Breast epithelium (tissue), 4 donors: ENCODE measurements at regions not wholly inside any gene's neighbourhood (a gene's known extent, or its start where the extent isn't known, plus 50 kb on each side); places are given as distances from the start of the nearest gene placed in this dataset.

ENCODE experiments used
- DNase-seq, 2 donors: peaks; one replicate each; pipeline ENCODE4 v3.0.0-alpha.2; 2019; ENCODE audit warnings: low spot score in 2 of 2
- H3K27ac ChIP-seq, 2 donors: fragments of 200-600 bp; sonication (generic) in 1 of 2; one replicate each; pipeline ENCODE4 v1.5.1; 2016 to 2019; ENCODE audit warnings: mild to moderate bottlenecking in 1 of 2
- H3K27me3 ChIP-seq, 2 donors: fragments of 200-600 bp; sonication (generic) in 1 of 2; one replicate each; pipeline versions ENCODE4 v1.5.1 to v1.6.0; 2017 to 2019; ENCODE audit warnings: control low read depth in 1 of 2, mild to moderate bottlenecking in 1 of 2
- H3K36me3 ChIP-seq: fragments of 200-600 bp; one replicate; pipeline ENCODE4 v1.5.1; 2019
- H3K4me1 ChIP-seq, 2 donors: fragments of 200-600 bp; sonication (generic); one replicate each; pipeline ENCODE4 v1.5.1; 2016 to 2019; ENCODE audit warnings: control low read depth in 1 of 2
- H3K4me3 ChIP-seq, 3 donors: fragments of 200-600 bp; sonication (generic); 1 replicate in 2 of 3; 2 replicates in 1 of 3; pipeline ENCODE4 v1.5.1; 2016 to 2019; ENCODE audit warnings: mild to moderate bottlenecking in 3 of 3, moderate library complexity in 2 of 3
- H3K9me3 ChIP-seq, 2 donors: fragments of 200-600 bp; sonication (generic) in 1 of 2; one replicate each; pipeline ENCODE4 v1.5.1; 2016 to 2019; ENCODE audit warnings: control low read depth in 1 of 2
- CTCF ChIP-seq, 3 donors: fragments of 450-650 bp; IDR thresholded peaks; one replicate each; pipeline ENCODE4 v1.5.1; 2016 to 2017; ENCODE audit warnings: antibody characterized with exemption in 3 of 3, mild to moderate bottlenecking in 3 of 3, moderate library complexity in 3 of 3
- POLR2A ChIP-seq: fragments of 450-650 bp; IDR thresholded peaks from one replicate; pipeline ENCODE4 v1.6.1; 2016; ENCODE audit warnings: antibody characterized with exemption, mild to moderate bottlenecking, moderate library complexity
- POLR2AphosphoS5 ChIP-seq, 3 donors: sonication (generic); formaldehyde crosslinking; IDR thresholded peaks; one replicate each; pipeline ENCODE4 v1.6.1; 2017; ENCODE audit warnings: antibody characterized with exemption in 3 of 3
- intact Hi-C: fragments of 100-400 bp; cut with DNase I; formaldehyde crosslinking; loops from one replicate; pipeline ENCODE4 v1.15.1; 2023; ENCODE audit warnings: low total_unique reads

- intact Hi-C loops, result no loop called here
- TF ChIP-seq POLR2AphosphoS5 (IDR thresholded peaks at IDR 0.05), result no peak
- no peak for TF ChIP-seq POLR2A
- no peak for TF ChIP-seq CTCF (IDR thresholded peaks at IDR 0.05)
- no peak overlapping the region for H3K27ac ChIP-seq
Observed at GRCh38 chr10:33715303-33715975, 381.0 kb upstream of the NRP1 start.

GRCh38 chr10:33712825-33713224 is 378.4 kb upstream of the NRP1 start:
- H3K36me3 ChIP-seq, result no peaks in the 10 kb centered on the region
- no peak for TF ChIP-seq POLR2AphosphoS5 (IDR thresholded peaks at IDR 0.05)
- no peak for TF ChIP-seq POLR2A
- no peak for TF ChIP-seq CTCF (IDR thresholded peaks at IDR 0.05)
- no peaks in the 10 kb centered on the region for H3K4me1 ChIP-seq
- H3K27ac ChIP-seq, result no peak overlapping the region
- intact Hi-C loops, result no loop called here
- H3K4me3 ChIP-seq, result no peak overlapping the region
- no peaks in the 10 kb centered on the region for H3K9me3 ChIP-seq
- H3K27me3 ChIP-seq, result no peaks in the 10 kb centered on the region
- DNase-seq, result no peak

More at GRCh38 chr10:33715303-33715975, 381.0 kb upstream of the NRP1 start:
- Histone ChIP-seq H3K4me3 (no peak overlapping the region), H3K4me1 (no peaks in the 10 kb centered on the region), H3K27me3 (no peaks in the 10 kb centered on the region), H3K36me3 (no peaks in the 10 kb centered on the region), H3K9me3 (no peaks in the 10 kb centered on the region)
- DNase-seq, result no peak

GRCh38 chr10:33710006-33710405 is 375.5 kb upstream of the NRP1 start:
- H3K27me3 ChIP-seq, result no peaks in the 10 kb centered on the region
- H3K4me3 ChIP-seq, result no peak overlapping the region
- H3K9me3 ChIP-seq, result no peaks in the 10 kb centered on the region
- H3K4me1 ChIP-seq, result peaks cover 0 to 3% of the 10 kb centered on the region in 2 donors
- TF ChIP-seq POLR2AphosphoS5 (IDR thresholded peaks at IDR 0.05), result no peak
- TF ChIP-seq CTCF (IDR thresholded peaks at IDR 0.05), result no peak
- no peak for TF ChIP-seq POLR2A
- intact Hi-C loops, result no loop called here
- no peak for DNase-seq
- H3K27ac ChIP-seq, result no peak overlapping the region
- no peaks in the 10 kb centered on the region for H3K36me3 ChIP-seq

GRCh38 chr10:33709008-33709753 is 374.7 kb upstream of the NRP1 start:
- Histone ChIP-seq H3K4me3 (no peak overlapping the region), H3K4me1 (peaks cover 0 to 3% of the 10 kb centered on the region in 2 donors), H3K36me3 (no peaks in the 10 kb centered on the region), H3K27ac (no peak overlapping the region), H3K27me3 (no peaks in the 10 kb centered on the region), H3K9me3 (no peaks in the 10 kb centered on the region)
- TF ChIP-seq POLR2AphosphoS5 (IDR thresholded peaks at IDR 0.05) (no peak), POLR2A (no peak), CTCF (IDR thresholded peaks at IDR 0.05) (no peak)
- DNase-seq, result no peak
- intact Hi-C loops, result no loop called here

- H3K4me3 ChIP-seq, result no peak overlapping the region
- DNase-seq, result no peak
- no peaks in the 10 kb centered on the region for H3K9me3 ChIP-seq
- intact Hi-C loops, result no loop called here
- H3K27ac ChIP-seq, result no peak overlapping the region
- H3K36me3 ChIP-seq, result no peaks in the 10 kb centered on the region
- no peak for TF ChIP-seq CTCF (IDR thresholded peaks at IDR 0.05)
- no peak for TF ChIP-seq POLR2A
- no peak for TF ChIP-seq POLR2AphosphoS5 (IDR thresholded peaks at IDR 0.05)
- H3K27me3 ChIP-seq, result no peaks in the 10 kb centered on the region
- H3K4me1 ChIP-seq, result peaks cover 0 to 3% of the 10 kb centered on the region in 2 donors
Observed at GRCh38 chr10:33708561-33708960, 374.1 kb upstream of the NRP1 start.
